ENCODE measurements at regions not wholly inside any gene's neighbourhood (a gene's known extent, or its start where the extent isn't known, plus 50 kb on each side); places are given as distances from the start of the nearest gene placed in this dataset.

GRCh38 chr22:26823966-26824365 is 166.6 kb downstream of the MIAT start:
- BruUV-seq (replicated peaks): no TSS peak
- H3K27ac ChIP-seq (ENCODE audit: low read depth, low read length, poor library complexity, severe bottlenecking): no peak overlapping the region
- H3K27me3 ChIP-seq (replicated peaks; ENCODE audit: insufficient read depth, low read depth, low read length, poor library complexity): no peaks in the 10 kb centered on the region
- no peaks in the 10 kb centered on the region for H3K36me3 ChIP-seq (ENCODE audit: insufficient read depth, low read length, poor library complexity, severe bottlenecking)
- no peaks in the 10 kb centered on the region for H3K9me3 ChIP-seq (ENCODE audit: low read depth, low read length, poor library complexity, severe bottlenecking)
- POLR2A ChIA-PET (ENCODE audit: low non-redundant PET): no interaction called here
- no peaks in the 10 kb centered on the region for H3K4me1 ChIP-seq (ENCODE audit: insufficient read depth, low read length, poor library complexity, severe bottlenecking)
- DNase-seq (ENCODE audit: low spot score): no peak
- CTCF ChIA-PET: no interaction called here
- TF ChIP-seq CTCF (conservative IDR thresholded peaks at IDR 0.05; ENCODE audit: low read depth, low read length) (no peak), EZH2 (IDR thresholded peaks at IDR 0.05; ENCODE audit: borderline replicate concordance, low read depth, low read length, poor library complexity, severe bottlenecking) (no peak)
- intact Hi-C loops (cut with micrococcal nuclease; ENCODE audit: unreplicated experiment): no loop called here
- no peak overlapping the region for H3K4me3 ChIP-seq (ENCODE audit: low read depth, low read length, poor library complexity, severe bottlenecking)

DNA sequence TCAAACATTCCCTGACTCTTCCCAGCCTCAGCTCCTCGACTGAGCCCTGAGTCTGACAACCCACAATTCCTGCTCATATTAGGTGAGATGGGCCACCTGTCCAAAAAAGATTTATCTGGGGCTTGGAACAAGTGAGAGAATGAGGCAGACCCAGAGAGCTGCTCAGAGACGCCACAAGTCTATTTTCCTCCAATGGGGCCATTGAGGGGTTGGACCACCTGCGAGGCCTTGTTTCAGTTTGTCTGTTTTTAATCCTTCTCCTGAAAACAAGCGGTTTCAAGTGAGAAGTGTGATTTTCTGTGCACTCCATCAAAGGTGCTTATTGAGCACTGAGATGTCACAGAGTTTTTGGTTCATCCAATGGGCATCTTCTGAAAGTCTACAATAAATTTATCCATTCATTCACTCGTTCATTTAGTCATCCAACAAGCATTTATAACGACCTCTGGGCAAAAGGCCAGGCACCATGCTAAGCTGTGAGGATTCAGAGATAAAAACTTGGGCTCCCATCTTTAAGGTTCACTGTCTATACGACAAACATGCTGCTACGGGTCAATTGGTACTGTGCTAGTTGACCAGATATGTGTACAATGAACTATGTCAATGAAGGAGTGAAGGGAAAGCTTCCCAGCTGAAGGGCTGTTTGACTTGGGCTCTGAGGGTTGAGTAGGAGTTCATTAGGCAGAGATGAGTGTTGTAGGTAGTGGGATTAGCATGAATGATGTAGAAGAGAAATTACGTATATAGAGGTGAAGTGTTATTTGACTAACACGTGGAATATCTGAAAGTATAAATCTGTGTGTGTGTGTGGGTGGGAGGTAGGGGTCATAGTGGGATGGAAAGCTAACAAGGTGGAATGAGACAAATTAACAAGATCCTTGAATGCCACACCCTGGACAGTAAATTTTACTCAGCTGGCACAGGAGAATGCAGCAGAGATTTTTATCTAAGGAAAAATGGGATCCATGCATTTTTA is 168.9 kb downstream of the MIAT start:
- Histone ChIP-seq H3K27me3 (replicated peaks; ENCODE audit: insufficient read depth, low read depth, low read length, poor library complexity) (no peaks in the 10 kb centered on the region), H3K36me3 (ENCODE audit: insufficient read depth, low read length, poor library complexity, severe bottlenecking) (no peaks in the 10 kb centered on the region), H3K27ac (ENCODE audit: low read depth, low read length, poor library complexity, severe bottlenecking) (no peak overlapping the region), H3K4me1 (ENCODE audit: insufficient read depth, low read length, poor library complexity, severe bottlenecking) (peaks cover 13% of the 10 kb centered on the region), H3K9me3 (ENCODE audit: low read depth, low read length, poor library complexity, severe bottlenecking) (no peaks in the 10 kb centered on the region), H3K4me3 (ENCODE audit: low read depth, low read length, poor library complexity, severe bottlenecking) (no peak overlapping the region)
- ChIA-PET CTCF (no interaction called here), POLR2A (ENCODE audit: low non-redundant PET) (no interaction called here)
- no peak for DNase-seq (ENCODE audit: low spot score)
- intact Hi-C loops (cut with micrococcal nuclease; ENCODE audit: unreplicated experiment): no loop called here
- TF ChIP-seq CTCF (conservative IDR thresholded peaks at IDR 0.05; ENCODE audit: low read depth, low read length): no peak
- no peak for TF ChIP-seq EZH2 (IDR thresholded peaks at IDR 0.05; ENCODE audit: borderline replicate concordance, low read depth, low read length, poor library complexity, severe bottlenecking)
- BruUV-seq (replicated peaks): no TSS peak

GRCh38 chr22:26827611-26828010 is 170.2 kb downstream of the MIAT start:
- no peaks in the 10 kb centered on the region for H3K9me3 ChIP-seq (ENCODE audit: low read depth, low read length, poor library complexity, severe bottlenecking)
- H3K4me3 ChIP-seq (ENCODE audit: low read depth, low read length, poor library complexity, severe bottlenecking): no peak overlapping the region
- no TSS peak for BruUV-seq (replicated peaks)
- no peak for DNase-seq (ENCODE audit: low spot score)
- POLR2A ChIA-PET (ENCODE audit: low non-redundant PET): no interaction called here
- TF ChIP-seq CTCF (conservative IDR thresholded peaks at IDR 0.05; ENCODE audit: low read depth, low read length) (no peak), EZH2 (IDR thresholded peaks at IDR 0.05; ENCODE audit: borderline replicate concordance, low read depth, low read length, poor library complexity, severe bottlenecking) (no peak)
- H3K27me3 ChIP-seq (replicated peaks; ENCODE audit: insufficient read depth, low read depth, low read length, poor library complexity): no peaks in the 10 kb centered on the region
- CTCF ChIA-PET: no interaction called here
- H3K27ac ChIP-seq (ENCODE audit: low read depth, low read length, poor library complexity, severe bottlenecking): no peak overlapping the region
- H3K4me1 ChIP-seq (ENCODE audit: insufficient read depth, low read length, poor library complexity, severe bottlenecking): peaks cover 15% of the 10 kb centered on the region
- intact Hi-C loops (cut with micrococcal nuclease; ENCODE audit: unreplicated experiment): no loop called here
- H3K36me3 ChIP-seq (ENCODE audit: insufficient read depth, low read length, poor library complexity, severe bottlenecking): no peaks in the 10 kb centered on the region

Measured in A673 (cell line).